ENCODE measurements at regions not wholly inside any gene's neighbourhood (a gene's known extent, or its start where the extent isn't known, plus 50 kb on each side); places are given as distances from the start of the nearest gene placed in this dataset.
"Not testable (repeated sequence)": the region's sequence is repeated elsewhere in the genome, so short reads cannot be mapped to it uniquely, and the experiment has no call there.

DNA sequence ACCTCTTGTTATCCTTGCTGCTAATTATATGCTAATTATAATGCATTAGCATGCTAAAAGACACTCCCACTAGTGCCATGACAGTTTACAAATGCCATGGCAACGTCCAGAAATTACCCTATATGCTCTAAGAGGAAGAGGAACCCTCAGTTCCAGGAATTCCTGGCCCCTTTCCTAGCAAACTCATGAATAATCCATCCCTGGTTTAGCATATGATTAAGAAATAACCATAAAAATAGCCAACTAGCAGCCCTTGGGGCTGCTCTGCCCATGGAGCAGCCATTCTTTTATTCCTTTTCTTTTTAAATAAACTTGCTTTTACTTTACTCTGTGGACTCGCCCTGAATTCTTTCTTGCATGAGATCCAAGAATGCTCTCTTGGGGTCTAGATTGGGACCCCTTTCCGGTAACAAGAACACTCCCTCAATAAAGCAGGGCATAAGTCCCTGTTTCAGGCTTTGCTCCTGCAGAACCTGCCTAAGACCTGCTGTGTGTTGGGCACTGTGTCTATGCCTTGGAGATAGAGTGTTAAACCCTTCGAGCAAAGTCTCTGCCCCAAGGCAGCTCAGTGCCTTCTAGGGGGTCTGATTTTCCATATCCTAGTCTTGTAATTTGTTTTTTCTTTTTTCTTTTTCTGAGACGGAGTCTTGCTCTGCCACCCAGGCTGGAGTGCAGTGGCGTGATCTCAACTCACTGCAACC, 345.0 kb downstream of the NPIPA7 start:
- TF ChIP-seq POLR2A, CTCF (IDR thresholded peaks at IDR 0.05): not testable (repeated sequence)

All from esophagus squamous epithelium (tissue), 4 donors.